Caco-2 (cell line): ENCODE measurements at regions not wholly inside any gene's neighbourhood (a gene's known extent, or its start where the extent isn't known, plus 50 kb on each side); places are given as distances from the start of the nearest gene placed in this dataset.

Source experiments
- BruUV-seq: library from RNA; stranded (reverse); fragments of 400-500 nt; replicated peaks from 2 replicates; lab custom pipeline; 2021; lab: Mats Ljungman, UMichigan
- CTCF ChIA-PET: fragments of 300-600 bp; sonication (Branson Sonifier 250); formaldehyde crosslinking; loops from one replicate; lab custom pipeline; 2022; ENCODE audit warnings: antibody characterized with exemption; lab: Charles Lee
- POLR2A ChIA-PET: fragments of 300-600 bp; sonication (Branson Sonifier 250); formaldehyde crosslinking; loops from one replicate; lab custom pipeline; 2022; ENCODE audit warnings: antibody characterized with exemption; lab: Charles Lee
- DNase-seq, 2 experiments: peaks; one replicate each; pipeline versions ENCODE4 v3.0.0 to v3.0.0-alpha.2; 2020 to 2022
- H3K27me3 ChIP-seq: replicated peaks from 2 replicates; pipeline ENCODE4 v1.6.0; 2011; ENCODE audit warnings: low read length; ENCODE audit not compliant: control insufficient read depth, insufficient read depth
- H3K36me3 ChIP-seq: 2 replicates; pipeline ENCODE4 v1.5.1; 2011; ENCODE audit warnings: low read length; ENCODE audit not compliant: control insufficient read depth, insufficient read depth
- H3K4me1 ChIP-seq: fragments of 250-450 bp; sonication (Bioruptor Pico); 2 replicates; pipeline ENCODE4 v1.5.1; 2020; ENCODE audit warnings: mild to moderate bottlenecking
- H3K4me3 ChIP-seq: 2 replicates; pipeline ENCODE4 v1.5.1; 2011; ENCODE audit warnings: low read depth, mild to moderate bottlenecking, control low read depth, low read length
- H3K9me3 ChIP-seq: fragments of 250-450 bp; sonication (Bioruptor Pico); 2 replicates; pipeline ENCODE4 v1.5.1; 2020; ENCODE audit warnings: mild to moderate bottlenecking, moderate library complexity
- H3K27ac Mint-ChIP-seq: one replicate; pipeline ENCODE4 v1.8.0; 2022; ENCODE audit warnings: mixed read lengths; ENCODE audit not compliant: unreplicated experiment
- H3K27me3 Mint-ChIP-seq: one replicate; pipeline ENCODE4 v1.8.0; 2022; ENCODE audit warnings: mixed read lengths; ENCODE audit not compliant: insufficient read depth, unreplicated experiment
- H3K36me3 Mint-ChIP-seq: one replicate; pipeline ENCODE4 v1.8.0; 2022; ENCODE audit warnings: mild to moderate bottlenecking, mixed read lengths; ENCODE audit not compliant: insufficient read depth, unreplicated experiment
- H3K4me1 Mint-ChIP-seq: one replicate; pipeline ENCODE4 v1.8.0; 2022; ENCODE audit warnings: low read depth, mixed read lengths; ENCODE audit not compliant: unreplicated experiment
- H3K4me3 Mint-ChIP-seq: one replicate; pipeline ENCODE4 v1.8.0; 2022; ENCODE audit warnings: mild to moderate bottlenecking, moderate library complexity, mixed read lengths; ENCODE audit not compliant: unreplicated experiment
- H3K9me3 Mint-ChIP-seq: one replicate; pipeline ENCODE4 v1.8.0; 2022; ENCODE audit warnings: mixed read lengths; ENCODE audit not compliant: unreplicated experiment
- CTCF ChIP-seq, 2 experiments: fragments of 200-600 bp in 1 of 2; IDR thresholded peaks; 1 replicate in 1 of 2; 2 replicates in 1 of 2; pipeline versions ENCODE4 v1.5.1 to v1.8.0; 2011 to 2022; ENCODE audit warnings: antibody characterized with exemption in 1 of 2, control low read depth in 1 of 2, inconsistent platforms in 1 of 2, low read depth in 1 of 2, low read length in 1 of 2, mild to moderate bottlenecking in 1 of 2, moderate library complexity in 1 of 2; ENCODE audit not compliant: insufficient read depth in 1 of 2, severe bottlenecking in 1 of 2, unreplicated experiment in 1 of 2
- intact Hi-C: fragments of 100-400 bp; cut with micrococcal nuclease; formaldehyde crosslinking; loops from one replicate; pipeline ENCODE4 v1.10.0; 2022; ENCODE audit not compliant: unreplicated experiment

DNA sequence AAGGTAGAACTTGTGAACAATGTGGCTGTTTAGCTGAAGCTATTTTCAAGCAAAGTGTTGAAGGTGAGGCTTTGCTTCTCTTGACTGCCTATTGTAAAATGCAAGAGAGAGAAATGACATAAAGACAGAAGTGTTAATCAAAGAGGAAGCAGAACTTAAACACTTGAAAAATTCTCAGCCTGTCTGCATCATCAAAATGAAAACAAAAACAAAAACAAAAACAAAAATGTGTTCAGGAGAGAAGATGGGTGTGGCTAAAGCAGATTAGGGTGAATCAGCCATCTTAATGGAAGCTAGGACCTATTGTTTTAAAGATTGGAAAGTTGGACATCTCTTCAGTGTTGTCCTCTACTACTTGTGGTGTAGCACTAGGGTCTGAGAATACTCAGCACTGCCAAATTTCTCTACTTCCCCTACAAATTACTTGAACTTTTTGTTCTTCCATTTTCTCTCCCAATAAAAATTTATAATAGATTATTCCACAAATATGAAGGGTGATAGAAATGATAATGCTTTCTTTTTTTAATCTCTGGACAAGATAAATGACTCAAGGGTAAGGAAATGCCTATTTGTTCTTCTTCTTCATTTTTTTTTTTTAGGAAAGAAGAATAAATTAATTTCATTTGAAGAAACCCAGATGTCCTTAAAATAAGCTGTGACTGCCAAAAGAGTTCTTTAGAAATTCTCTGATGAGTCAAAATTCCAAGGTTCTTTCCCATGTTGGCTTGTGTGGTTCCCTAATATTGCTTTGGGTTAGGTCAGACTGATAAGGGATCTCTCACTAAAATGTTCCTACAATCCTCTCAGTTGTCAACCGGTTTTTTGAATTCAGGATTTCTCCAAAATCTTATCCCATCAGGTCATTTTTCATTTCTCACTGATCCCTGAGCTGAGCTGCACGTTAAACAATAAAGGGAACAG, 571.2 kb upstream of the ZEB2 start:
- no peaks in the 10 kb centered on the region for H3K36me3 Mint-ChIP-seq
- ChIA-PET CTCF (no interaction called here), POLR2A (no interaction called here)
- BruUV-seq: no TSS peak
- DNase-seq: no peak
- TF ChIP-seq CTCF (IDR thresholded peaks at IDR 0.05; ENCODE audit: insufficient read depth in 1 of 2, low read depth in 1 of 2, low read length in 1 of 2, severe bottlenecking in 1 of 2, unreplicated experiment in 1 of 2): no peak
- Histone ChIP-seq H3K4me1 (no peaks in the 10 kb centered on the region), H3K27me3 (no peaks in the 10 kb centered on the region), H3K4me3 (no peak overlapping the region), H3K9me3 (no peaks in the 10 kb centered on the region), H3K36me3 (no peaks in the 10 kb centered on the region)
- no peaks in the 10 kb centered on the region for H3K9me3 Mint-ChIP-seq
- H3K27me3 Mint-ChIP-seq: peaks cover 8% of the 10 kb centered on the region
- H3K4me3 Mint-ChIP-seq: no peak overlapping the region
- intact Hi-C loops: no loop called here
- no peaks in the 10 kb centered on the region for H3K4me1 Mint-ChIP-seq
- H3K27ac Mint-ChIP-seq: no peak overlapping the region

DNA sequence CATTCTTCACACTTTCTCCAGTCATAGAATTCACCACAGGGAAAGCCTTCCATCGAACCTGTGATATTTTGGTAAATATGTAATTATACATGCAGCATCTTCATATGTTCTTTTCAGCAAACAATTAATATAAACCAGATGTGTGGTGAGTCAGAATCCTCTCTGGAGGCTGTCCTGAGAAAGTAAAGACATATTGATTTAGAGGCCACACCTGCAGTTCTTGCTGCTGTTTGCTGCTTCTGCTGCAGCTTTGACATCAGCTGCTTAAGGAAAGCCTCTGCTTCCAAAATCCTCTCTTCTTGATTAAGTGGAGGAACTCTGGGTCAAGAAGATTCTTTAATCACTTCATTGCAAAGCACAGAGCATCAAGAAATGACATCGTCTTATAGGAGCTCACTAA, 568.8 kb upstream of the ZEB2 start:
- H3K4me1 Mint-ChIP-seq: no peaks in the 10 kb centered on the region
- CTCF ChIA-PET: no interaction called here
- no peak for TF ChIP-seq CTCF (IDR thresholded peaks at IDR 0.05; ENCODE audit: insufficient read depth in 1 of 2, low read depth in 1 of 2, low read length in 1 of 2, severe bottlenecking in 1 of 2, unreplicated experiment in 1 of 2)
- H3K9me3 Mint-ChIP-seq: no peaks in the 10 kb centered on the region
- no peak overlapping the region for H3K4me3 ChIP-seq
- no peaks in the 10 kb centered on the region for H3K9me3 ChIP-seq
- H3K36me3 ChIP-seq: no peaks in the 10 kb centered on the region
- no peak overlapping the region for H3K27ac Mint-ChIP-seq
- H3K4me3 Mint-ChIP-seq: no peak overlapping the region
- H3K4me1 ChIP-seq: no peaks in the 10 kb centered on the region
- no peaks in the 10 kb centered on the region for H3K27me3 ChIP-seq
- intact Hi-C loops: no loop called here
- H3K27me3 Mint-ChIP-seq: peaks cover 5% of the 10 kb centered on the region
- no TSS peak for BruUV-seq
- DNase-seq: no peak
- H3K36me3 Mint-ChIP-seq: no peaks in the 10 kb centered on the region
- POLR2A ChIA-PET: no interaction called here

GRCh38 chr2:145086910-145087309, 567.0 kb upstream of the ZEB2 start:
- Mint-ChIP-seq H3K4me3 (no peak overlapping the region), H3K4me1 (no peaks in the 10 kb centered on the region), H3K36me3 (no peaks in the 10 kb centered on the region), H3K9me3 (no peaks in the 10 kb centered on the region), H3K27me3 (peaks cover 8% of the 10 kb centered on the region), H3K27ac (no peak overlapping the region)
- Histone ChIP-seq H3K4me1 (no peaks in the 10 kb centered on the region), H3K27me3 (no peaks in the 10 kb centered on the region), H3K36me3 (no peaks in the 10 kb centered on the region), H3K9me3 (no peaks in the 10 kb centered on the region), H3K4me3 (no peak overlapping the region)
- intact Hi-C loops: no loop called here
- TF ChIP-seq CTCF (IDR thresholded peaks at IDR 0.05; ENCODE audit: insufficient read depth in 1 of 2, low read depth in 1 of 2, low read length in 1 of 2, severe bottlenecking in 1 of 2, unreplicated experiment in 1 of 2): no peak
- CTCF ChIA-PET: no interaction called here
- no peak for DNase-seq
- BruUV-seq: no TSS peak
- POLR2A ChIA-PET: no interaction called here
